ENCODE measurements at regions not wholly inside any gene's neighbourhood (a gene's known extent, or its start where the extent isn't known, plus 50 kb on each side); places are given as distances from the start of the nearest gene placed in this dataset.

DNA sequence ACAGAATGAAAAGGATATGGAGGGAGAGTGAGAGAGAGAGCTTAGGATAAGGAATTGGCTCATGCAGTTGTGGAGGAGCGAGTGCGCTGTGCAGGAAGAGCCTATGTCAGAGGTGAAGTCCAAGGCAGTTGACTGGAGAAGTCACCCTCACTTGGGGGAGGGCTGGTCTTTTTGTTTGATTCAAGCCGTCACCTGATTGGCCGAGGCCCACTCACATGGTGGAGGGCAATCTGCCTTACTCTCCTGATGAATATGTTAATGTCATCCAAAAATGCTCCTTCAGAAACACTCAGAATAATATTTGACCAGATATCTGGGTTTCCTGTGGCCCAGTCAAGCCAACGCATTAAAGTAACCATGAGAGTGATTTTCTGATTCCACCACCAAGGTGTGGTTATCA lies 131.7 kb downstream of the KATNIP start:
- TF ChIP-seq CTCF (IDR thresholded peaks at IDR 0.05; ENCODE audit: borderline replicate concordance, insufficient read depth, low read depth, low read length): no peak
- no peak overlapping the region for H3K4me3 ChIP-seq (ENCODE audit: low read depth, low read length)

- H3K4me3 ChIP-seq (ENCODE audit: low read depth, low read length): no peak overlapping the region
- TF ChIP-seq CTCF (IDR thresholded peaks at IDR 0.05; ENCODE audit: borderline replicate concordance, insufficient read depth, low read depth, low read length): no peak
These were observed 134.1 kb downstream of the KATNIP start for GRCh38 chr16:27684047-27684446.

GRCh38 chr16:27685807-27686206 lies 135.9 kb downstream of the KATNIP start:
- TF ChIP-seq CTCF (IDR thresholded peaks at IDR 0.05; ENCODE audit: borderline replicate concordance, insufficient read depth, low read depth, low read length): no peak
- H3K4me3 ChIP-seq (ENCODE audit: low read depth, low read length): no peak overlapping the region

DNA sequence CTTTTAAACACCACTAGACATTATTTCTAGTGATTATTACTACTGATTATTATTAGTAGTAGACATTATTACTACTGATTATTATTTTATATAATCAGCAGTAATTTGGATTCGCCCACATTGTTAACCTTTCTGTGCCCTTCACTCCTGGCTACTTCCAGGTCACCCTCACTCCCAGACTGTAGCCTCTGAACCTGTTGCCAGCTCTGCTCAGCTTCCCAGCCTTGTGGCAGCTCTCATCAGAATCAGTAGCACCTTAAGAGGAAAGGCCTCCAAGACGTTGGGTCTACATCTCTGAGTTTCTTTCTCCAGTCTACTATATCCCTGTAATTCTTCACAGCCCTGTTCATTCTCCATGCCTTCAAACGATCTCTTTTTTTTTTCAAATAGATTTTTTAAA lies 137.0 kb downstream of the KATNIP start:
- no peak for TF ChIP-seq CTCF (IDR thresholded peaks at IDR 0.05; ENCODE audit: borderline replicate concordance, insufficient read depth, low read depth, low read length)
- H3K4me3 ChIP-seq (ENCODE audit: low read depth, low read length): no peak overlapping the region

DNA sequence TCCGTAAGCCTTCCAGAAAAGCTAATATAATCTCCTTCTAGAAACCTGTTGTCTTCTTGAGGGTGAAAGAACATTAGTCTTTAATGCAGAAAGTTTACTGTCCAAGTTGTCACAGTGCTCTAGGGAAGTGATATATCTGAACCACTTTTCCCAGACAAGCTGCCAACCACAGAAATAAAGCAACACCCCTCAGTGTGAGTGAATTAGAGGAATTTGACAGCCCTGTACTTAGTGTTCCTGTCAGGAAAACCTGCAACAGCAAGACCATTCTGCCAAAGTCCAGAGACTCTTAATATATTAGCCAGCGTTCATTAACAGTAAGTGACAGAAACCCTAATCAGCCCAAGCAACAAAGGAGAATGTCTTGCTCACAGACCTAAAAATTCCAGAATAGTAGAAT lies 137.7 kb downstream of the KATNIP start:
- no peak overlapping the region for H3K4me3 ChIP-seq (ENCODE audit: low read depth, low read length)
- TF ChIP-seq CTCF (IDR thresholded peaks at IDR 0.05; ENCODE audit: borderline replicate concordance, insufficient read depth, low read depth, low read length): no peak

- H3K4me3 ChIP-seq (ENCODE audit: low read depth, low read length): no peak overlapping the region
- TF ChIP-seq CTCF (IDR thresholded peaks at IDR 0.05; ENCODE audit: borderline replicate concordance, insufficient read depth, low read depth, low read length): no peak
These were observed 139.8 kb downstream of the KATNIP start for GRCh38 chr16:27689711-27690110.

DNA sequence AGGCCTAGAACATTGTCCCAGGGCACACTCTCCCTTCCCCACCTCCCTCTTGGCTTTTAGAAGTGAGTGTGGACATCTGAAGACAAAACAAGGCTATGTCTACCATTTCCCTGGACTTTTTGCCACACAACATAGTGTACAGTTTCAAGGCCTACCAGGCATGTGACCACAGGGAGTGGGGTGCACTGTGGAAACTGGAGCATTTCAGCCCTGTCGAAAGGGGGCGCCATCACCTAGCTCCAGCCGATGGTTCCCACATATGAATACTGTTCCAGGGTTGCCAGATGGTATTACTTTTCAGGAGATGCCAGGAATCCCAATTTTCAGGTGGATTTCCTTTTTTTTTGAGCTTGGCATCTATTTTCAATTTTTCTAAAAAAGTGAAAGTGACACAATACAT lies 140.7 kb downstream of the KATNIP start:
- peak; percentile 67 for TF ChIP-seq CTCF (IDR thresholded peaks at IDR 0.05; ENCODE audit: borderline replicate concordance, insufficient read depth, low read depth, low read length)
- H3K4me3 ChIP-seq (ENCODE audit: low read depth, low read length): no peak overlapping the region
